Trophoblast cell (in vitro differentiated cells and primary cell): ENCODE measurements at regions not wholly inside any gene's neighbourhood (a gene's known extent, or its start where the extent isn't known, plus 50 kb on each side); places are given as distances from the start of the nearest gene placed in this dataset.

ENCODE experiments used
- DNase-seq, 2 donors: peaks; one replicate each; pipeline ENCODE4 v3.0.0-alpha.2; 2016
- H2AFZ ChIP-seq: 2 replicates; pipeline ENCODE4 v1.6.1; 2013; ENCODE audit warnings: low read length, moderate library complexity, mild to moderate bottlenecking; ENCODE audit not compliant: insufficient read depth, poor library complexity
- H2AK5ac ChIP-seq: 2 replicates; pipeline ENCODE4 v1.6.1; 2013; ENCODE audit warnings: mild to moderate bottlenecking, low read length
- H2BK120ac ChIP-seq: 2 replicates; pipeline ENCODE4 v1.6.1; 2013; ENCODE audit warnings: low read length, mild to moderate bottlenecking, moderate library complexity; ENCODE audit not compliant: insufficient read depth, poor library complexity
- H2BK12ac ChIP-seq: 2 replicates; pipeline ENCODE4 v1.6.1; 2013; ENCODE audit warnings: mild to moderate bottlenecking, low read length, moderate library complexity
- H2BK5ac ChIP-seq: 2 replicates; pipeline ENCODE4 v1.6.1; 2013; ENCODE audit warnings: low read length, low read depth, moderate library complexity, mild to moderate bottlenecking; ENCODE audit not compliant: poor library complexity
- H3K14ac ChIP-seq: 2 replicates; pipeline ENCODE4 v1.6.1; 2013; ENCODE audit warnings: mild to moderate bottlenecking, low read length
- H3K18ac ChIP-seq: 2 replicates; pipeline ENCODE4 v1.6.1; 2013; ENCODE audit warnings: mild to moderate bottlenecking, low read length
- H3K23ac ChIP-seq: 2 replicates; pipeline ENCODE4 v1.6.1; 2013; ENCODE audit warnings: low read length
- H3K27ac ChIP-seq: 2 replicates; pipeline ENCODE4 v1.5.1; 2013; ENCODE audit warnings: low read depth, mild to moderate bottlenecking, inconsistent platforms, low read length, moderate library complexity
- H3K27me3 ChIP-seq: 2 replicates; pipeline ENCODE4 v1.6.1; 2013; ENCODE audit warnings: inconsistent platforms, mild to moderate bottlenecking, low read length, moderate library complexity; ENCODE audit not compliant: insufficient read depth
- H3K36me3 ChIP-seq, 2 experiments: 1 replicate in 1 of 2; 2 replicates in 1 of 2; pipeline ENCODE4 v1.6.1; 2013; ENCODE audit warnings: low read length in 2 of 2, mild to moderate bottlenecking in 2 of 2, moderate library complexity in 1 of 2; ENCODE audit not compliant: insufficient read depth in 2 of 2, control insufficient read depth in 1 of 2
- H3K4ac ChIP-seq: 2 replicates; pipeline ENCODE4 v1.6.1; 2013; ENCODE audit warnings: low read depth, mild to moderate bottlenecking, low read length, moderate library complexity
- H3K4me1 ChIP-seq, 2 experiments: 1 replicate in 1 of 2; 2 replicates in 1 of 2; pipeline ENCODE4 v1.6.1; 2013; ENCODE audit warnings: low read length in 2 of 2, mild to moderate bottlenecking in 2 of 2, moderate library complexity in 1 of 2; ENCODE audit not compliant: insufficient read depth in 2 of 2, control insufficient read depth in 1 of 2
- H3K4me2 ChIP-seq: 2 replicates; pipeline ENCODE4 v1.6.1; 2013; ENCODE audit warnings: inconsistent platforms, mild to moderate bottlenecking, low read length, moderate library complexity
- H3K4me3 ChIP-seq: 2 replicates; pipeline ENCODE4 v1.5.1; 2013; ENCODE audit warnings: mild to moderate bottlenecking, low read depth, low read length, inconsistent platforms
- H3K79me1 ChIP-seq: one replicate; pipeline ENCODE4 v1.6.1; 2013; ENCODE audit warnings: low read length
- H3K79me2 ChIP-seq: 2 replicates; pipeline ENCODE4 v1.6.1; 2013; ENCODE audit warnings: low read length, mild to moderate bottlenecking; ENCODE audit not compliant: control insufficient read depth, insufficient read depth, poor library complexity
- H3K9ac ChIP-seq: 2 replicates; pipeline ENCODE4 v1.6.1; 2013; ENCODE audit warnings: mild to moderate bottlenecking, low read length
- H3K9me3 ChIP-seq: 2 replicates; pipeline ENCODE4 v1.6.1; 2013; ENCODE audit warnings: low read depth, mild to moderate bottlenecking, control low read depth, inconsistent platforms, low read length; ENCODE audit not compliant: insufficient read depth
- H4K12ac ChIP-seq: 2 replicates; pipeline ENCODE4 v1.6.1; 2013; ENCODE audit warnings: low read depth, mild to moderate bottlenecking, low read length, moderate library complexity
- H4K8ac ChIP-seq: 2 replicates; pipeline ENCODE4 v1.6.1; 2013; ENCODE audit warnings: low read depth, mild to moderate bottlenecking, low read length, moderate library complexity
- H4K91ac ChIP-seq: one replicate; pipeline ENCODE4 v1.6.1; 2013; ENCODE audit warnings: low read depth, mild to moderate bottlenecking, low read length, moderate library complexity
- WGBS: extraction: QIAGEN DNeasy Blood & Tissue Kit; methylation state at CpG from one replicate; pipeline ENCODE4 v1.1.7; 2013; ENCODE audit warnings: missing lambda C conversion rate; ENCODE audit not compliant: insufficient read length, insufficient coverage; ENCODE audit errors: extremely low coverage; 5-methylcytosine and 5-hydroxymethylcytosine counted together

DNA sequence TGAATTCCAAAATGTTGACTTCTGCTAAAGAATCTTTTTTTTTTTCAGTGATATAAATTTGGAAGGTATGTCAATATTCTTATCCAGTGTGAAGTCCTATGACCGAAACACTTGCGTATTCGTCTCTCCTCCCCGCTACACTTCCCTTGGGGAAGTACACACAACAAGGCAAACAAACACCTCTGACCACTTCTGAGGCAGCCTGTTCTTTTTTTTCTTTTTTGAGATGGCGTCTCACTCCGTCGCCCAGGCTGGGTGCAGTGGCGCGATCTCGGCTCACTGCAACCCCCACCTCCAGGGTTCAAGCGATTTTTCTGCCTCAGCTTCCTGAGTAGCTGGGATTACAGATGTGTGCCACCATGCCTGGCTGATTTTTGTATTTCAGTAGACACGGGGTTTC is 78.1 kb upstream of the DHRSX start:
- Histone ChIP-seq H3K4ac (no peak overlapping the region), H2AFZ (no peak overlapping the region), H3K23ac (no peak overlapping the region), H2BK12ac (no peak overlapping the region), H4K12ac (no peak overlapping the region), H3K18ac (no peak overlapping the region), H3K9me3 (peaks cover 2% of the 10 kb centered on the region), H3K4me1 (peaks cover 0 to 5% of the 10 kb centered on the region in 2 experiments), H3K4me3 (no peak overlapping the region), H3K9ac (no peak overlapping the region), H3K27ac (no peak overlapping the region), H4K91ac (no peak overlapping the region), H3K14ac (no peak overlapping the region), H4K8ac (no peak overlapping the region), H3K4me2 (no peak overlapping the region), H3K79me2 (no peaks in the 10 kb centered on the region), H2AK5ac (no peak overlapping the region), H2BK5ac (no peak overlapping the region), H3K27me3 (peaks cover 23% of the 10 kb centered on the region), H3K36me3 (no peaks in the 10 kb centered on the region), H2BK120ac (no peak overlapping the region), H3K79me1 (peaks cover 4% of the 10 kb centered on the region)
- whole genome bisulfite sequencing = no CpG with 5 or more reads among the region's 12 CpGs
- peak; percentile 25 to 83 for DNase-seq

DNA sequence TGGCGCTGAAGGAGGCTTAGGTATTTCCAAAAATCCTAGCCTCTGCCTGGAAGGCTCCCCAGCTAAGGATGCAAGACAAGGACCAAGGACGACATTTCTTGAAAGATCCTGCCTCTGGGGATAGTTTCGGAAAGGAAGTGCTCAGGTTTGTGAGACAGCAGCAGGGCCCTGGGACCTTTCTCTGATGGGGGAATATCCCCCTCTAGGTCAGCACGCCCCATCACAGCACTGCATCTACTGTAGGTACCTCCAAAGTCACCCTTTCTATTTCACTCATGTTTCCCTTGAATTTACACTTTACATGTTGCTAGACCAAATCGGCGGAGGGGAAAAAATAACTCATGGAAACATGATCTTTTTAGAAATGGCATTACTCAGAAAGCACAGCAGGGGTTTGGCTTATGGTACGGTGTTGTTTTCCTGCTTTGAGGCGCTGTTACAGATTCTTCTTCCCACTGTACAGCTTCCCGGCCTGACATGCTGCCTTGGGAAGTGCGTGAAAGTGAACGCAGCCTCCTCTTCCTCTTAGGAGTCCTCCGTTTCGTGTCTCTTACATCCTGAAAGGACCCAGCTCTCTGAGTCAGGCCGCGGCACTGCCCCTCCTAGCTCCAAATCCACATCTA is 77.2 kb upstream of the DHRSX start:
- WGBS = no CpG with 5 or more reads among the region's 15 CpGs
- peaks cover 14% of the 10 kb centered on the region for H3K27me3 ChIP-seq
- no peaks in the 10 kb centered on the region for H3K79me2 ChIP-seq
- H3K4me2 ChIP-seq = no peak overlapping the region
- H2AFZ ChIP-seq = peak overlapping the region; percentile 25
- H4K8ac ChIP-seq = no peak overlapping the region
- no peak overlapping the region for H4K91ac ChIP-seq
- H3K18ac ChIP-seq = no peak overlapping the region
- no peak overlapping the region for H3K27ac ChIP-seq
- H3K4me3 ChIP-seq = no peak overlapping the region
- peak overlapping the region; percentile 51 for H2BK12ac ChIP-seq
- peak overlapping the region; percentile 57 for H2BK120ac ChIP-seq
- H3K79me1 ChIP-seq = peaks cover 4% of the 10 kb centered on the region
- H2AK5ac ChIP-seq = no peak overlapping the region
- no peak overlapping the region for H4K12ac ChIP-seq
- H3K9ac ChIP-seq = no peak overlapping the region
- H3K4me1 ChIP-seq = peaks cover 0 to 3% of the 10 kb centered on the region in 2 experiments
- H2BK5ac ChIP-seq = no peak overlapping the region
- peaks cover 2% of the 10 kb centered on the region for H3K9me3 ChIP-seq
- no peak overlapping the region for H3K14ac ChIP-seq
- no peak overlapping the region for H3K23ac ChIP-seq
- no peak overlapping the region for H3K4ac ChIP-seq
- H3K36me3 ChIP-seq = no peaks in the 10 kb centered on the region
- peak in 1 of 2 donors; percentile 32 for DNase-seq

DNA sequence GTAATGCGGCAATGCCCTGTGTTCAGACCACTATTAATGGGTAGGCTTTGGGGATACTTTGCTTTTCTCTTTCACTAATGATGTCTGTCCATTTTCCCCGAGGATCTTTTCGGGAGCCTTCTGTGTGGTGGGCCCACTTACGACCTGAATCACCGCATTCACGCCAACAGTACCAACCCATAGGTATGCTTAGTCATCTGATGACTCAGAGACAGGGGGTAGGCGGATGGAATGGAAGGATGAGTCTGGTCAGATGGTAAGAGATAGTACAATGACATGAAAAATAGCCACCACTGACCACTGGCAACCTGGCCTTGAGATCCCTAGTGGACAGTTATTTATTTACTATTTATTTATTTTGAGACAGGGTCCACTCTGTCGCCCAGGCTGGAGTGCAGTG is 76.0 kb upstream of the DHRSX start:
- H3K4me3 ChIP-seq = no peak overlapping the region
- no peak overlapping the region for H2BK12ac ChIP-seq
- no peak overlapping the region for H3K9ac ChIP-seq
- H2BK120ac ChIP-seq = no peak overlapping the region
- DNase-seq = peak; percentile 83 to 90
- no peak overlapping the region for H3K23ac ChIP-seq
- peaks cover 0 to 3% of the 10 kb centered on the region in 2 experiments for H3K4me1 ChIP-seq
- H3K79me2 ChIP-seq = no peaks in the 10 kb centered on the region
- no peak overlapping the region for H3K18ac ChIP-seq
- no CpG with 5 or more reads among the region's 8 CpGs for WGBS
- H3K14ac ChIP-seq = no peak overlapping the region
- no peak overlapping the region for H4K12ac ChIP-seq
- peaks cover 4% of the 10 kb centered on the region for H3K79me1 ChIP-seq
- no peak overlapping the region for H2BK5ac ChIP-seq
- no peaks in the 10 kb centered on the region for H3K36me3 ChIP-seq
- no peak overlapping the region for H4K8ac ChIP-seq
- no peak overlapping the region for H2AFZ ChIP-seq
- no peak overlapping the region for H3K27ac ChIP-seq
- H3K4ac ChIP-seq = no peak overlapping the region
- no peak overlapping the region for H4K91ac ChIP-seq
- H3K4me2 ChIP-seq = no peak overlapping the region
- peaks cover 4% of the 10 kb centered on the region for H3K27me3 ChIP-seq
- H2AK5ac ChIP-seq = no peak overlapping the region
- H3K9me3 ChIP-seq = peaks cover 2% of the 10 kb centered on the region

DNA sequence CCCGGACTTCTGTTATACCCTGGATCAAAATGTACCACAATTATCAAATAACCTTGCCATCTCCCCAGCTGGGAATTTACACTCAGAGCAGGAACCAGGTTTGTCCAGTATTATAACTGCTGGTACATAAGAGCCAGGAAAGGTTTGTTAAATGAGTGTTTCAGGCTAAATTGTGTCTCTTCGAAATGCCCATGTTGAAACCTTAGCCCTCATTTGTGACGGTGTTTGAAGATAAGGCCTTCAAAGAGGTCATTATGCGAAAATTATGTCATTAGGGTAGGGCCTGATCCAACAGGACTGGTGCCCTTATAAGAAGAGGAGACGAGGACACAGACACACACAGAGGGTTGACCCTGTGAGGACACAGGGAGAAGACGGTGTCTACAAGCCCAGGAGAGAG is 73.5 kb upstream of the DHRSX start:
- Histone ChIP-seq H3K4me3 (no peak overlapping the region), H4K8ac (no peak overlapping the region), H3K23ac (no peak overlapping the region), H3K9me3 (peaks cover 3% of the 10 kb centered on the region), H2BK5ac (no peak overlapping the region), H2AFZ (no peak overlapping the region), H3K79me2 (no peaks in the 10 kb centered on the region), H3K14ac (no peak overlapping the region), H3K79me1 (peaks cover 4% of the 10 kb centered on the region), H4K12ac (no peak overlapping the region), H3K9ac (no peak overlapping the region), H2AK5ac (no peak overlapping the region), H4K91ac (no peak overlapping the region), H3K4ac (no peak overlapping the region), H3K4me2 (no peak overlapping the region), H2BK12ac (no peak overlapping the region), H3K4me1 (peaks cover 0 to 3% of the 10 kb centered on the region in 2 experiments), H3K18ac (no peak overlapping the region), H3K27ac (no peak overlapping the region), H2BK120ac (no peak overlapping the region), H3K36me3 (no peaks in the 10 kb centered on the region), H3K27me3 (no peaks in the 10 kb centered on the region)
- WGBS = no CpG with 5 or more reads among the region's 6 CpGs
- DNase-seq = peak; percentile 73 to 95
